Activated naive CD8-positive, alpha-beta T cell treated with anti-CD3 and anti-CD28 coated beads, Interleukin-2, amount 10 ng/mL, durations not matched to agents 7 days and 5 days (primary cell): ENCODE measurements at regions not wholly inside any gene's neighbourhood (a gene's known extent, or its start where the extent isn't known, plus 50 kb on each side); places are given as distances from the start of the nearest gene placed in this dataset.
A peak's percentile ranks its signal among the peaks of the same experiment; 100 is the strongest.

ENCODE experiments used
- ATAC-seq: fragments of 150-1000 bp; cut with Tn5 transposase; one replicate; pipeline ENCODE4 v1.10.0; 2021; ENCODE audit warnings: low read depth, moderate library complexity
- POLR2A ChIA-PET: fragments of 350-600 bp; sonication (Branson Sonifier 250); formaldehyde crosslinking; loops from one replicate; lab custom pipeline; 2021; ENCODE audit warnings: antibody characterized with exemption; lab: Charles Lee
- DNase-seq: peaks from one replicate; pipeline ENCODE4 v3.0.0; 2021
- H3K27ac Mint-ChIP-seq: one replicate; pipeline ENCODE4 v1.8.0; 2022; ENCODE audit warnings: mild to moderate bottlenecking, mixed read lengths
- H3K27me3 Mint-ChIP-seq: one replicate; pipeline ENCODE4 v1.8.0; 2022; ENCODE audit warnings: mild to moderate bottlenecking, moderate library complexity, mixed read lengths
- H3K36me3 Mint-ChIP-seq: one replicate; pipeline ENCODE4 v1.8.0; 2021; ENCODE audit warnings: mild to moderate bottlenecking, mixed read lengths
- H3K4me1 Mint-ChIP-seq: one replicate; pipeline ENCODE4 v1.8.0; 2021; ENCODE audit warnings: mixed read lengths
- H3K4me3 Mint-ChIP-seq: one replicate; pipeline ENCODE4 v1.8.0; 2022; ENCODE audit warnings: mild to moderate bottlenecking, moderate library complexity, mixed read lengths
- H3K9me3 Mint-ChIP-seq: one replicate; pipeline ENCODE4 v1.8.0; 2021; ENCODE audit warnings: mixed read lengths

- H3K27me3 Mint-ChIP-seq, result peaks cover 8% of the 10 kb centered on the region
- no peaks in the 10 kb centered on the region for H3K9me3 Mint-ChIP-seq
- ATAC-seq (no peak), DNase-seq (no peak)
- no peaks in the 10 kb centered on the region for H3K36me3 Mint-ChIP-seq
- H3K27ac Mint-ChIP-seq, result no peak overlapping the region
- no peaks in the 10 kb centered on the region for H3K4me1 Mint-ChIP-seq
- H3K4me3 Mint-ChIP-seq, result no peak overlapping the region
- POLR2A ChIA-PET, result no interaction called here
Measured at GRCh38 chr2:160963957-160964356, 196.3 kb upstream of the TANK start.

- H3K4me3 Mint-ChIP-seq, result no peak overlapping the region
Measured at GRCh38 chr2:160967523-160967922, 192.7 kb upstream of the TANK start.

GRCh38 chr2:160968183-160968582 lies 192.0 kb upstream of the TANK start:
- DNase-seq (no peak), ATAC-seq (no peak)
- Mint-ChIP-seq H3K4me1 (no peaks in the 10 kb centered on the region), H3K27me3 (peaks cover 13% of the 10 kb centered on the region), H3K4me3 (no peak overlapping the region), H3K27ac (no peak overlapping the region), H3K9me3 (no peaks in the 10 kb centered on the region), H3K36me3 (no peaks in the 10 kb centered on the region)
- POLR2A ChIA-PET, result no interaction called here

More at GRCh38 chr2:160967523-160967922, 192.7 kb upstream of the TANK start:
- POLR2A ChIA-PET, result no interaction called here
- peaks cover 13% of the 10 kb centered on the region for H3K27me3 Mint-ChIP-seq
- H3K4me1 Mint-ChIP-seq, result no peaks in the 10 kb centered on the region
- H3K9me3 Mint-ChIP-seq, result no peaks in the 10 kb centered on the region
- DNase-seq, result no peak
- H3K36me3 Mint-ChIP-seq, result no peaks in the 10 kb centered on the region
- ATAC-seq, result no peak
- no peak overlapping the region for H3K27ac Mint-ChIP-seq

GRCh38 chr2:160970052-160970965 lies 189.9 kb upstream of the TANK start:
- H3K36me3 Mint-ChIP-seq, result no peaks in the 10 kb centered on the region
- H3K9me3 Mint-ChIP-seq, result no peaks in the 10 kb centered on the region
- POLR2A ChIA-PET, result interaction anchor here (0.7 kb wide), 1 partner anchor 616 kb away, joined by 3 read pairs; no protein-coding TSS in a partner anchor
- DNase-seq (no peak), ATAC-seq (no peak)
- H3K27ac Mint-ChIP-seq, result no peak overlapping the region
- no peak overlapping the region for H3K4me3 Mint-ChIP-seq
- no peaks in the 10 kb centered on the region for H3K4me1 Mint-ChIP-seq
- peaks cover 11% of the 10 kb centered on the region for H3K27me3 Mint-ChIP-seq

- H3K4me1 Mint-ChIP-seq, result no peaks in the 10 kb centered on the region
- H3K4me3 Mint-ChIP-seq, result no peak overlapping the region
- no peaks in the 10 kb centered on the region for H3K36me3 Mint-ChIP-seq
- H3K27me3 Mint-ChIP-seq, result peaks cover 20% of the 10 kb centered on the region
- POLR2A ChIA-PET, result no interaction called here
- DNase-seq (no peak), ATAC-seq (no peak)
- H3K9me3 Mint-ChIP-seq, result no peaks in the 10 kb centered on the region
- no peak overlapping the region for H3K27ac Mint-ChIP-seq
Measured at GRCh38 chr2:160973991-160974390, 186.2 kb upstream of the TANK start.

GRCh38 chr2:160974803-160975202 lies 185.4 kb upstream of the TANK start:
- no peak overlapping the region for H3K27ac Mint-ChIP-seq

GRCh38 chr2:160976797-160977196 lies 183.4 kb upstream of the TANK start:
- POLR2A ChIA-PET, result no interaction called here
- H3K9me3 Mint-ChIP-seq, result peaks cover 1% of the 10 kb centered on the region
- H3K27me3 Mint-ChIP-seq, result peaks cover 16% of the 10 kb centered on the region
- H3K27ac Mint-ChIP-seq, result no peak overlapping the region
- H3K36me3 Mint-ChIP-seq, result peaks cover 1% of the 10 kb centered on the region
- DNase-seq, result no peak
- H3K4me1 Mint-ChIP-seq, result peaks cover 2% of the 10 kb centered on the region
- no peak for ATAC-seq
- no peak overlapping the region for H3K4me3 Mint-ChIP-seq

More at GRCh38 chr2:160974803-160975202, 185.4 kb upstream of the TANK start:
- Mint-ChIP-seq H3K4me1 (no peaks in the 10 kb centered on the region), H3K36me3 (no peaks in the 10 kb centered on the region), H3K4me3 (no peak overlapping the region), H3K27me3 (peaks cover 21% of the 10 kb centered on the region), H3K9me3 (no peaks in the 10 kb centered on the region)
- DNase-seq (no peak), ATAC-seq (no peak)
- POLR2A ChIA-PET, result no interaction called here

GRCh38 chr2:160977376-160977775 lies 182.9 kb upstream of the TANK start:
- peaks cover 1% of the 10 kb centered on the region for H3K36me3 Mint-ChIP-seq
- peaks cover 1% of the 10 kb centered on the region for H3K9me3 Mint-ChIP-seq
- H3K27ac Mint-ChIP-seq, result no peak overlapping the region
- POLR2A ChIA-PET, result no interaction called here
- peaks cover 14% of the 10 kb centered on the region for H3K27me3 Mint-ChIP-seq
- DNase-seq (no peak), ATAC-seq (no peak)
- H3K4me1 Mint-ChIP-seq, result peaks cover 2% of the 10 kb centered on the region
- no peak overlapping the region for H3K4me3 Mint-ChIP-seq

GRCh38 chr2:160977854-160978253 lies 182.4 kb upstream of the TANK start:
- Mint-ChIP-seq H3K4me3 (no peak overlapping the region), H3K27me3 (peaks cover 17% of the 10 kb centered on the region), H3K9me3 (peaks cover 1% of the 10 kb centered on the region), H3K27ac (no peak overlapping the region), H3K4me1 (peaks cover 2% of the 10 kb centered on the region), H3K36me3 (peaks cover 1% of the 10 kb centered on the region)
- no peak for DNase-seq
- POLR2A ChIA-PET, result no interaction called here
- ATAC-seq, result no peak

GRCh38 chr2:160984426-160985077 lies 175.7 kb upstream of the TANK start:
- H3K27me3 Mint-ChIP-seq, result peaks cover 6% of the 10 kb centered on the region
- peaks cover 1% of the 10 kb centered on the region for H3K9me3 Mint-ChIP-seq

GRCh38 chr2:160989778-160990177 lies 170.4 kb upstream of the TANK start:
- POLR2A ChIA-PET, result no interaction called here
- peaks cover 4% of the 10 kb centered on the region for H3K27me3 Mint-ChIP-seq
- peaks cover 5% of the 10 kb centered on the region for H3K4me1 Mint-ChIP-seq
- no peaks in the 10 kb centered on the region for H3K36me3 Mint-ChIP-seq
- H3K4me3 Mint-ChIP-seq, result no peak overlapping the region
- H3K27ac Mint-ChIP-seq, result no peak overlapping the region
- no peaks in the 10 kb centered on the region for H3K9me3 Mint-ChIP-seq
- ATAC-seq, result no peak
- no peak for DNase-seq

More at GRCh38 chr2:160984426-160985077, 175.7 kb upstream of the TANK start:
- no peak for DNase-seq
- peaks cover 2% of the 10 kb centered on the region for H3K4me1 Mint-ChIP-seq
- H3K27ac Mint-ChIP-seq, result no peak overlapping the region
- no peak for ATAC-seq
- H3K36me3 Mint-ChIP-seq, result peaks cover 1% of the 10 kb centered on the region
- POLR2A ChIA-PET, result no interaction called here
- no peak overlapping the region for H3K4me3 Mint-ChIP-seq

- POLR2A ChIA-PET, result no interaction called here
- ATAC-seq (no peak), DNase-seq (no peak)
- Mint-ChIP-seq H3K27ac (no peak overlapping the region), H3K4me1 (peaks cover 5% of the 10 kb centered on the region), H3K4me3 (no peak overlapping the region), H3K27me3 (peaks cover 2% of the 10 kb centered on the region), H3K36me3 (no peaks in the 10 kb centered on the region), H3K9me3 (no peaks in the 10 kb centered on the region)
Measured at GRCh38 chr2:160993654-160994061, 166.6 kb upstream of the TANK start.

GRCh38 chr2:160994141-160995002 lies 165.9 kb upstream of the TANK start:
- peak overlapping the region; percentile 65 for H3K4me3 Mint-ChIP-seq
- peak; percentile 84 for ATAC-seq
- no peak for DNase-seq
- peak overlapping the region; percentile 21 for H3K27ac Mint-ChIP-seq
- peaks cover 5% of the 10 kb centered on the region for H3K4me1 Mint-ChIP-seq
- peaks cover 2% of the 10 kb centered on the region for H3K27me3 Mint-ChIP-seq
- POLR2A ChIA-PET, result interaction anchor here (0.7 kb wide), 2 partner anchors 589 to 1103 kb away, joined by 3 read pairs; no protein-coding TSS in a partner anchor
- H3K36me3 Mint-ChIP-seq, result no peaks in the 10 kb centered on the region
- H3K9me3 Mint-ChIP-seq, result no peaks in the 10 kb centered on the region
